Glomerular endothelial cell (primary cell): ENCODE measurements at regions not wholly inside any gene's neighbourhood (a gene's known extent, or its start where the extent isn't known, plus 50 kb on each side); places are given as distances from the start of the nearest gene placed in this dataset.

ENCODE experiments used
- DNase-seq: peaks from one replicate; pipeline ENCODE4 v3.0.0-alpha.2; 2011; ENCODE audit warnings: low read depth, low spot score; ENCODE audit errors: extremely low read depth

DNA sequence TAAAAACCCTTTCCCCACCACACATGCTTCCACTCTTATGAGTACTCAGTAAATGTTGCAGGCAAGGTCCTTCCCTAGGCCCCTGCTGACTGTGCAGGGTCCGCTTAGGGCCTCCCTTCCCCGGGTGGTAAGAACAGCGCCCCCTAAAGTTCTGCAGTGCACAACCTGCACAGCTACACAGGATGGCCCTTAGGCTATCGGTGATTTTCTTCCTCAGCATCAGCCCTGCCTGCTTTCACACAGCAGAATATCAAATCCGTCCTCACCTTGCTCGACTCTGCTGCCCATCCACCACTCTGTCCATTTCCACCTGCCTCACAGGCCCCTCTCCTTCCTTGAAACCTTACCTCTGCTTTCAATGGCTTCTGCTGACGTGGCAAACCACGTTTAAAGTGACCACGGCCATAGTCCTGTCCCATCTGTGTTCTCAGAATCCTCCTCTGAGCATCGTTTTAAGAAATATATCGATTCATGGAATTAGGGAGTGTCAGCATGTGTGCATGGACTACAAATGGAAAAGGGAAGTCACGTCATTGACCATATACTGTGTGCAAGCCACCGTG is 51.4 kb upstream of the TMEM132E start:
- no peak for DNase-seq

DNA sequence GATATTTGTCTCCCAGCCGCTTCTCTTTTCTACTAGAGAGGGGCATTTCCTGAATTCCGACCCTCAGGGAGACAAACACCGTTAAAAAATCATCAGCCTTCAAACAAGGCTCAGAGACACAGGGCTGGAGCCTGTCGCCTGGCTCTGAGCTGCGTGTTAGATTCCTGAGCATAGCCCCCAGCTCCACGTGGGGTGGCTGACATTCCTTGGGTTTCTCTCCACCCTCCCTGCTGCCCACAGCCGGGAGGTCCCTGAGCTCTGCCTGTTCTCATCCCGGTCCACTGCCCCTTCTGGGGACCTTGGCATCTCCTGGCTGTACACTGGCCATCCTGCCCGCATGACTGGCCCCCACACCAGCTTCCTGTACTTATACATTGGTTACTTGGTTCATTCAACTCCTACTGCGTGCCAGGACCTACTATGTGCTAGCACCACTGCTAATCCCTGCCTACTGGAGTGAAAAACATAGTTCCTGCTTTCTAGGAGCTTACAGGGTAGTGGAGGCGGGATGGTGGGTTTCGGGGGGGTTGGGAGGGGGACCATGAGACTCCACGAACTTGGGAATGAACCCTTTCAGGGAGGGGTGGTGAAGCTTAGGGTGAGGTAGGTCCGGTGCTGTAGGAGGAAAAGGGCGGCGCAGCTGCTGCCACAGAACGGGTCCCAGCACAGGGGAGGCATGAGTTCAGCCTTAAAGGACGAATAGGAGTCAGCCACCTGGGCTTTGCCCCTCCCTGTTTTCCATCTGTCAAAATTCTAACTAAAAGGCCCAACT is 52.1 kb upstream of the TMEM132E start:
- no peak for DNase-seq

DNA sequence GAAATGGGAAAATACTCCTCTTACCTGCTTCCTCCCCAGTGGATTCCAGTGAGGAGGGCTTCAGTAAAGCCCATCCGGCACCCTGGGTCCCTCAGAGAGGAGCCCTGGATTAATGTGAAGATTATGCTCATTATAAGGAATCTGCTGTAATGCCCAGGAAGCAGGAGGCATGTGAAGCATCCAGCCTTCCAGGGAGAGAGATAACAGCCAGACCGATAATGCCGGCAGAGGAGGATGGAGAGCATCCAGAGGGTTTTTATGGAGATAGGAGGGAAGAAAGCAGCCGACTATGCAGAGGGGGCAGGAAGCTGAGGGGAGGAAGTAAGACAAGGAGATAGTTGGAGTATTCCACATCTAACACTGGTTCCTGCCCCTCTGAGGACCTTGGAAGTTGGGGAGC is 53.7 kb upstream of the TMEM132E start:
- no peak for DNase-seq

DNA sequence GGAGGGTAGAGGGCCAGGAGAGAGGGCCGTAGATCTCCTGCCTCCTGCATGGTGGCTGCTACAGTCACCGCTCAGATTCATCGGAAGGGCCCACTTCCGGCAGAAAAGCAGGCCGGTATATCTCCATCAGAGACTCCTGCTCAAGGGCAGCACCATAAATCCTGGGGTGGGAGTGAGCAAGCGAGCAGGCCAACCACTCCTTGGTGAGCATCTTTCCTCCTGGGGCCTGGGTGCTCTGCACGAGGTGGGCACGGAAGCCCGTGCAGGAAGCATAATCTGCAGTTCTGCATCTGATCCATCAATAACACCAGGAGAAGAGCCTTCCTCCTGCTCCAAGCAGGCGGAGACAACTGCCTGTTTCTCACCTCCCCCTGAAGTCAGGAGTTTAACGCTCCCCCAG is 57.4 kb upstream of the TMEM132E start:
- DNase-seq = no peak

DNA sequence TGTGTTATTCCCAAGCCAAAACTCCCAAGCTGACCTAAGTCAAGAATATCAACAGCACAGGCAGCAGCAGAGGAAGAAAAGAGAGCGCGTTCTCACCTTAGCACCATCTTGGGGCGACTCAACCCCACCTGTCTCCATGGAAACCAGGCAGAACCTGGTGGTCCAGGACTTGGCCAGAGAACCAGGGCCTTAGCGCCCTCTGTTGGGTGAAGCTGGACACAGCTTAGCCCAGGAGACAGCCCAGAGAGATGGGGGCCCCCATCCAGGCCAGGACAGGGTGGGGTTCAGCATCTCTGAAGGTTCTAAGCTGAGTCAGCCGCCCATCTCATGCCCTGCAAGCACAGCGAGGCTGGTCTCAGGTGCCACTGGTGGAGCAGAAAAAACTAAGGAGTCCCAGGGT is 60.1 kb upstream of the TMEM132E start:
- no peak for DNase-seq

DNA sequence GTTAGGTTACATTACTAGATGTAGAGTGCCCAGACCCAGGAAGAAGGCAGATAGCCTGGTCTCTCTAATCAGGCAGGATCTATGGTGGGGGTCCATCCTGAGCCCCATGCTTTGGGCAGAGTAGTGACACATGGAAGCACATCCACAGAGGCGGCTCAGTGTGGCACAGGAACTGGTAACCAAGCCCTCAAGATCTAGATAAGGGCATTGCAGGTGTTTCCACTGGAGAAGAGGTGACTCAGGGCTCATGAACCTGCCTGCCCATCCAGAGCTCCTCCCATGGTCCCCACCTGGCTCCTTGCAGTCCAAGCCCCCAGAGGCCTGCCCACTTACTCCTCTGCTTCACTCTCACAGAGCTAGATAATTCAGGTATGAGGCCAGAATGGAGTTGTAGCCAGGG is 62.0 kb upstream of the TMEM132E start:
- DNase-seq = no peak

DNA sequence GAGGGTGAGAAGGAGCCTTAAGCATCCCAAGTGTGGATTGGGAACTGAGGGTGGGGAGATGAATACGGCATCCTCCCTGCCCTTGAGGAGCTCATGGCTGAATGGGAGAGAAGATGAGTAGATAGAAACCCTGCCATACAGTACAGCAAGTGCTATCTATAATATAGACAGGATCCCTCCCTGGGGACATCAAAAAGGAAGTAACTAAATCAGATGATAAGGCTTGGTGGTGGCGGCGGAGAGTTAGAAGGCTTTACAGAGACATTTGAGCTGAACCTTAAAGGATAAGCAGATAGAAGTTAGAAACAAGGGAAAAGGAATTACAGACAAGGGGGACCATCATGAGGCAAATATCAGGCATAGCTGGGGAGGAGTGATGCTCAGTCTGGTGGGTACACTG is 67.5 kb upstream of the TMEM132E start:
- no peak for DNase-seq

DNA sequence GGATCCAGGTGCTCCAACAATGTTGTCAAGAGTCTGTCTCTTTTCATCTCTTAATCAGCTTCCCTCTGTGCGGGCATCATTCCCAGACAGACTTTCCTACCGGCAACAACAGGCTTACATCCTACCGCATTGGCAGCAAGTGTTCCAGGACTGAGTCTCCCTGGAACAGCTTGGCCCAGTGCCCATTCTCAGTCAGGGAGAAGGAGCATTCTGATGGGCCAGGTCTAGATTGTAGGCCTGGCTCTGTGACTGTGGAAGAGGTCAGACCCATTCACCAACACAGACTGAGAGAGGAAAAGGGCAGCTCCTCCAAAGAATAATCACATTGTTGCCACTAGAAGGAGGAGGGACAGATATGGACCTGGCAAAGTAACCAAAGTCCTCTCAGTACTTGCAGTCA is 68.1 kb upstream of the TMEM132E start:
- DNase-seq = no peak

DNA sequence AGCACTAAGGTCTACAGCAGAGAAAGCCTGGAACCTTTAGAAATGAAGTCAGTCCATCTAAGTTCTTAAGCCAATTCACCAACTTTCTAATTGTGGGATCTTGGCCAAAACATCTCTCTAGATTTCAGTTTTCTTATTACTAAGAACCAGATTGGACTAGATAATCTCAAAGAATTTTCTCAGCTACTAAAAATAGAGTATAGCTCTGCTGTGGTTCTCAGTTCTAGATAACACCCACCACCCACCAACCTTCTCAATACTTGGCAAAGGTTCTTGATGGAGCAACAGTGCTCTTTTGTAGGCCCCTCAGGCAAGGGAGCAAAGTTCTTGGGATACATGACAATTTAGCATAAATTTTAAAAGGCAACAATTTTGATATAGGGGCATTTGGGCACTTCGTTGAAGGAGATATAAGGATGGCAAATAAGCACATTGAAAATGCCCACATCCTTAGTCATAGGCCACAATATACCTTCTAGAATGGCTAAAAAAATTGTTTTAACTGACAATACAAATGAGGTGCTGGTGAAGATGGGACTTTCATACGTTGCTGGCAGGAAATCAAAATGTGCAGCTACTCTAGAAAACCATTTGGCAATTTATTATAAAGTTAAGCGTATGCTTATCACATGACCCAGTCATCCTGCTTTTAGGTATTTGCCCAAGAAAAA is 74.4 kb upstream of the TMEM132E start:
- no peak for DNase-seq

DNA sequence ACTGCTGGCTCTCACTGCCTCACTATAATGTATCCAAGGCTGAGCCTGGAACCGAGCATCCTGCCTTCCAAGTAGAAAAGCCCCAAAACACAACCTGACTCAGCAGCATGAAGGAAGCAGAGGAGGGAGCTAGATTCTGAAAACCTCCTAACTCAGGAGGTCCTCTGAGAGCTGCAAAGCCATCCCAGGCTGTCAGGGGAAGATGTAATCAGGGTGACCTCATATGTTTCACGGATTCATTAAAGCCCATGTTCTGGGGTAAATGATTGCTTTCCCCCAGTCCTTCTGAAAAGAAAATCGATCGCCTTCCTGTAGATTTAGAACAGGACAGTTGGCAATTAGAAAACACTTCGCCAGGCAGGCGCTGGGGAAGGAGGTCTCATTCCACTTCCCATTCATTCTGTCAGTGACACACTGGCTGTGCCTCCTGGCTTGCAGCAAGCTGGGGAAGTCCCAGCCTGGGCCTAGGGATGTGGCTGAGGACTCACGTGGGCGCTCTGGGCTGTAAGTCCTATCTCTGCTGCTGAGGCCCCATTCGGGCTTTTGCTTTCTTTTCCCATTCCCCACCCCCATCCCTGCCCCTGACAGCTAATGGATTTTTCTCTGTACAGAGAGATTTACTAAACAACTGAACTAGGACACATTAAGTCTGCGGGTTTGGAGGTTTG is 75.7 kb upstream of the TMEM132E start:
- no peak for DNase-seq

DNA sequence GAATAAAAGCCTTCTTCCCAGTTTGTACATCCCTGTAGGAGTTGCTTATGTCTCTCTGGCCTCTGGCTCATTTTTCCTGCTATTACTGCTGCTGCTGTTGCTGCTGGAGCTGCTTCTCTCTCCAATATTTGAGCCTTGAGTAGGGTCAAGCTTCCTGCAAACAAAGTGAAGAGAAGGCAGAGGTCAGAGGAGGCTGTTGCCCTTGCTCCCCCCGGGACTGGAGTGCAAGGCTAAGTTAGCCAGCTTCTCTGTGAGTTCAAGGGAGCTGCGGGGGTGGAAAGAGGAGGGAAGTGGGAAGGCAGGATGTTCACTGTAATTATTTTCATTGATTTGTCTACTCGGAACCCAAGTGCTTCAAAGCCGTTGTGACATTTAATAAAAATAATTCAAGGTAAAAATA is 77.0 kb upstream of the TMEM132E start:
- DNase-seq = no peak

DNA sequence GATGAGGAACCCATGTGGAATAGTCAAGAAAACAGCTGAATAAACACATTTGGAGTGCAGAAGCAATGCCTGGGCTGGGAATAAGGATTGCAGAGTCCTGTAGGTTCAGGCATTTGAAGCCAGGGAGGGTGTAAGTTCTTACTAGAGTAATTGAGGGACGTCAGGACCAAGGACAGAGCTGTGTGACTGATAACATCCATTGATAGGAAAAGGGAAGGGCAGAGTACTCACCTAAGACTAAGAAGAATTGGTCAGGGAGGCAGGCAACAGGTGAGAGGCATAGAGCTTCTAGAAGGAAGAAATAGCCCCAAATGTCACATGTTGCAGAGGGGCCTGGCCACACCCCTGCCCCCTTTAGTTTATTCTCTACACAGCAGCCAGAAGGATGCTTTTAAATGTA is 79.8 kb upstream of the TMEM132E start:
- peak; percentile 5 for DNase-seq

DNA sequence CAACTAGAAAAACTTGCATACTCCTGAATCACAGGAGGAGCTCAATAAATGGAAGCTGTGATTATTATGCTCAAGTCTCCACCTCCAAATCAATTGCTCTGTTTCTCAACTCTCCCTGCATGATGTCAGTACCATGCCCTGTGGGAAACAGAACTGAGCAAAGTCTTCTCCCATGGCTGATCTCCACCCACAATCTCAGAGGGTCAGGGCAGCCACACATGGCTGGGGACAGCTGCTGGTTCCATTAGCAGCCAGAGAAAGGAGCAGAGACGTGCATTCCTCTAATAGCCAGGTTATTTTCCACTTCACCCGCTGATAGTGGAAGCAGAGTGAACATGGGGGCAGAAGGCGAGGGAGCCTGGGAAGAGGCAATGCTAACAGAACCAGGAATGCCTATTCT is 85.5 kb upstream of the TMEM132E start:
- DNase-seq = no peak

DNA sequence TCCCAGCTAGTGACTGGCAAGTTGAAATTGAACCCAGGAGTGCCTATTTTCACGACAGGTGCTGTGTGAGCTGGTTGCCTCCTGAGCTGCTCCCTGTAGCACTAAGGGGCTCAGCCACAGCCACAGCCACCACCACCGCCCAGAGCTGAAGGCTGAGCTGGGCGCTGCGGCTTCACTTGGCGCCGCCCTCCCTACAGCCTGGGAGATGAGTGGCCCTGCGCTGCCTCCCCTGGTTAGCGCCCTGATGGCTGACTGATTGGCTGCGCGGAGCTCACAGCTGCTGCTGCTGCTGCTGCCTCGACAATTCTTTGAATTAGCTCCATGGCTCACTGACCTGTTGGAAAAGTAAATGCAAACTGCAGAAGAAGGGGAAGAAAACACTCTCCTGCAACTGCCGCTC is 91.8 kb upstream of the TMEM132E start:
- no peak for DNase-seq

DNA sequence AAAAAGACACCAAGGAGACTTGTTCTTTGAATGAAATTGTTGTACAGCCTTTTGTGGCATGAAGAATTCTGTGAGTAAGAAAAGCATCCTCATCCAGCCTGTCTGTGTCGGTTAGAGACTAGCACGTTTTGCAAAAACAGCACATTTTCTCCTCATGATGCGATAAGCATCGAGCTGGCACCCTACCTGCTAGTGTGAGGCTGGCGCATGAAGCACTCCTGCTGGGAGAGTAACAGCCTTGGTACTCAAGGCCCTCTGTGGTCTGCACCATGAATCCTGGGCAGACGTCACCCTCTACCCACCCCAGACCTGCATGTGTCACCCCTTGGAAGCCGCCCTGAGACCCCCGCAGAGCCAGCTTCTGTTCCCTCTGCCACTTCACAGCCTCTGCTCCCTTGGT is 92.6 kb upstream of the TMEM132E start:
- DNase-seq = no peak

DNA sequence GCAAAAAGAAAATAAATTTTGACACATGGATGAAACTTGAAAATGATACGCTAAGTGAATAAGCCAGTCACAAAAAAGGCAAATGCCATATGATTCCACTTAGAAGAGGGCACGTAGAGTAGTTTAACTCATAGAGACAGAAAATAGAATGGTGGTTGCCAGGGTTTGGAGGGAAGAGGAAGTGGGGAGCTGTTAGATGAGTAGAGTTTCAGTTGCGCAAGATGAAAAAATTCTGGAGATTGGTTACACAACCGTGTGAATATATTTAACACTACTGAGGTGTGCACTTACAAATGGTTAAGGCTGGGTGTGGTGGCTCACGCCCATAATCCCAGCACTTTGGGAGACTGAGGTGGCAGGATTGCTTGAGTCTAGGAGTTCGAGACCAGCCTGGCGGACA is 93.4 kb upstream of the TMEM132E start:
- DNase-seq = no peak

DNA sequence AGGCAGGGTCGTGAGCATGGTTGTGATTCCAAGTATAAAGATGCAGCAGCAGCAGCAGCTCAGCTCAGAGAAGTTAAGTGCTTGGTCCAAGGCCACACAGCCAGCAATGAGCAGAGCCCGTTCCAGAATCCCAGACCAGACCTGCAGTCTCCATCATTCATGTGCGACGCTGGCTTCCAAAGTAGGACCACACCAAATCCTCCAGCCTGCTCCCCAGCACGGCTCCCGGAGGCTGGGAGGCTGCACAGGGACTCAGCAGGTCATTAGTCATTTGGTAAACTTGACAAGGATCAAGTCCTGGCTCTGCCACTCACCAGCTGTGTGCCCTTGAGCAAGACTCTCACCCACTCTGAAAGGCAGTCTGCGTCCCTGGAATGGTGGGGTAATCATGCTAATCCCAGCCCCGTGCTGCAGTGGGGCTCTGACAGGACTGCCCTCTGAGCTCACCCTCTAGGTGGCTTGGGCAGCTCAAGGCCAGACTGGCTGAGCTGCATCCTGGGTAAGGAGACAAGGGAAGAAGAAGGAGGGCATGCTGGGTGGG is 95.1 kb upstream of the TMEM132E start:
- DNase-seq = no peak

DNA sequence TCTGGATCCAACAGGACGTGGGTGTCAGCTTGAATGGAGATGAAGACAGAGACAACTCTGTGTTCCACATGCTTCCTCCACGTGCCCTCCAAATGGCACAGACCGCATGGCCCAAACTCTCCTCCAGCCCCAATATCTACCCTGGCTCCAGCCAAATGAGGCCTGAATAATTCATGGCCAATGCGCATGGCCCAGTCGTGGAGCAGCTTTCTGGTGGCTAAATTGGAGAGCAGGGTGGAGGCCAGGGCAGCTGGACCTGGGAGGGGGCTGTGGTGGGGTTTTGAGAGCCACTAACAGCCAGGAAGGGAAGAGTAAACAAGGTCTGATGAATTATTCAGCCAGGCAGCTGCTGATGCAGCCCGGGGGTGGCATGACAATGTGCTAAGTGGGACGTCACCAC is 96.7 kb upstream of the TMEM132E start:
- no peak for DNase-seq

DNA sequence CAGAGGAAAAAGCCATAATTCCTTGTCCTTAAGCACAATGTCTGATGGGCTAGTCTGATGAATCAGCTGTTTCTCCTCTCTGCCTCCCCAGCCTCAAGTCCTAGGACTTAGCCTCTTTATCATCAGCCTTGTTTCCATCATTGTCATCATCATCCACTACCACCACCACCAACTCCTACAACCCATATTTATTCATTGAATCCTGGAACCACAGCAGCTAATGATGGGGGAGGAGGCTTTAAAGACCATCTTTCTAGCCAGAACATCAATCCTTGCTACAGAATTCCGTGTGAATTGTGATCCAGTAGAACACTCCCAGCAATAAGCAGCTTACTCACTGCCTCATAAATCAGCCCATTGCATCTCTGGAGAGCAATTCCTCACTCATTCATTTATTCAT is 97.6 kb upstream of the TMEM132E start:
- DNase-seq = no peak

DNA sequence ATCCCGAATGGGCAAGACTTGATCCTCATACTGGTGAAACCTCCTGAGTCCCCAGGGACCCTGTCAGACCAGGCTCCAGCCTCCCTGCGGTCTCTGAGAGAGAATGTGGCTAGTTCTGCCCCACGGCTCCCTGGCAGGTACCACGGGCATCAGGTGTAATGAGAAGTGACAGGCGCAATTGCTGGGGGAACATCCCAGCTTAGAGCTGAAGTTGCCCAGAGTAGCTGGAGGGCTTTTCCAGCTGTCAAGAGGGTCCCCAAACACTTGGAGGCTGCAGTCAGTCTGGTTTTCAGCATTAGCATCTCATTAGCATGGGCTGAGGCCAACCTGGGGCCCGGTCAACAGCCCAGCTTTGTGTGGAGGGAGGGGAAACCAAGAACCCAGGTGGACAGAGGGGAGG is 100.0 kb upstream of the TMEM132E start:
- DNase-seq = no peak

DNA sequence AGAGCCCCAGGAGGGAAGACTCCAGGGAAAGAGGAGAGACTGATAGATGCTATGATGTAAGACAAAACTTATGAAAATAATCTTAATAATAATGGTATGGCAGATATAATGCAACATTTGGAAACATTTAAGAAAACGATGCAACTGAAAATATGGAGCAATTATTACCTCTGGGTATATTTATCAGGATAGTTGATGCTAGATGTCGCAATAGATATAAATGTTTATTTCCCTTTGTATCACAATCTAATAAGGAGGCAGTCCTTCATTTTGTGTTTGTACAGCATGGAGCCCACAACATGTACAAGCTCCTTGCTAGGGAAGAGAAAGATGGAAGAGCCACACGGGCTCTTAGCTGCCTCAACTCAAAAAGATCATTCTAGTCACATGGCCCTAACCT is 101.1 kb upstream of the TMEM132E start:
- no peak for DNase-seq

DNA sequence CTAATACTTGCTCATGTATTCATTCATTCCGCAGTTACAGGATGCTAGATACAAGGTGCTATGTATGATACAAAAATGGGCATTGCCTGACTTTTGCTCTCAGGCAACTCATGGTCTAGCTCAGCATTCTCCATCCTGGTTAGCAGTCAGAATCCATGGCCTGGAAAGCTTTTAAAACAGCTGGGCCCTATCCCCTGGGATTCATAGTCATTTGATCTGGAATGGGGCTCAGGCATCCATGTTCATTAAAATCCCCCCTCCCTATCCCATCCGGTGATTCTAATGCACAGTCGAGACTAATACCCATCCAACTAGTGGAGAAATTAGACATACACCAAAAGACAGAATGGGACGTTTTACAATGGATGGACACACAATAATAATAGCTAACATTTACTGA is 104.1 kb upstream of the TMEM132E start:
- no peak for DNase-seq
